GM12864 (cell line): ENCODE measurements at regions not wholly inside any gene's neighbourhood (a gene's known extent, or its start where the extent isn't known, plus 50 kb on each side); places are given as distances from the start of the nearest gene placed in this dataset.

ENCODE experiments used
- DNase-seq: peaks from one replicate; pipeline ENCODE4 v3.0.0-alpha.2; 2011; ENCODE audit warnings: low read depth
- H3K4me3 ChIP-seq: 2 replicates; pipeline ENCODE4 v1.5.1; 2011; ENCODE audit warnings: mild to moderate bottlenecking, low read depth, low read length, control low read depth
- TF ChIP-seq, protein P1 (sequence below): IDR thresholded peaks from 2 replicates; pipeline ENCODE4 v1.5.1; 2011; ENCODE audit warnings: low read depth, mild to moderate bottlenecking, moderate library complexity, low read length, control low read depth, inconsistent platforms; ENCODE audit errors: missing control alignments

DNA sequence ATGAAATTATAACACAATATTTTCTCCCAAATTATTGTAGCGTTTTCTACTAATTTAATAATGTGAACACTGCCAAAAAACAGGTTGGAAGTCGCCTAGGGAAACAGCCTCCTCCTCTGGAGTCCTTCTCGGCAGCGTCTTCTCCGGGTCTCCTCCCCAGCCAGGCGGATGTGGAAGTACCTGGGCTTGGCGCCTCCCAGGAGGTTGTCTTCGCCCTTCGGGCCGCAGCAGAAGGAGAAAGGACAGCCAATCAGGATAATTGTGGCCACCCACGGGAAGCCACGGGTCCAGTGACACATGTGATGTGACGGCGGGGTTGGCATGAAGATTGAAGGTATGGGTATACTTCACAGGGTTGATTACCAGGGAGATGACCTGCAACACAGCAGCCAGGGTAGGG lies 491.2 kb downstream of the PYDC2 start:
- TF ChIP-seq, protein P1, sequence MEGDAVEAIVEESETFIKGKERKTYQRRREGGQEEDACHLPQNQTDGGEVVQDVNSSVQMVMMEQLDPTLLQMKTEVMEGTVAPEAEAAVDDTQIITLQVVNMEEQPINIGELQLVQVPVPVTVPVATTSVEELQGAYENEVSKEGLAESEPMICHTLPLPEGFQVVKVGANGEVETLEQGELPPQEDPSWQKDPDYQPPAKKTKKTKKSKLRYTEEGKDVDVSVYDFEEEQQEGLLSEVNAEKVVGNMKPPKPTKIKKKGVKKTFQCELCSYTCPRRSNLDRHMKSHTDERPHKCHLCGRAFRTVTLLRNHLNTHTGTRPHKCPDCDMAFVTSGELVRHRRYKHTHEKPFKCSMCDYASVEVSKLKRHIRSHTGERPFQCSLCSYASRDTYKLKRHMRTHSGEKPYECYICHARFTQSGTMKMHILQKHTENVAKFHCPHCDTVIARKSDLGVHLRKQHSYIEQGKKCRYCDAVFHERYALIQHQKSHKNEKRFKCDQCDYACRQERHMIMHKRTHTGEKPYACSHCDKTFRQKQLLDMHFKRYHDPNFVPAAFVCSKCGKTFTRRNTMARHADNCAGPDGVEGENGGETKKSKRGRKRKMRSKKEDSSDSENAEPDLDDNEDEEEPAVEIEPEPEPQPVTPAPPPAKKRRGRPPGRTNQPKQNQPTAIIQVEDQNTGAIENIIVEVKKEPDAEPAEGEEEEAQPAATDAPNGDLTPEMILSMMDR, result no peak
- DNase-seq, result no peak
- no peak overlapping the region for H3K4me3 ChIP-seq

DNA sequence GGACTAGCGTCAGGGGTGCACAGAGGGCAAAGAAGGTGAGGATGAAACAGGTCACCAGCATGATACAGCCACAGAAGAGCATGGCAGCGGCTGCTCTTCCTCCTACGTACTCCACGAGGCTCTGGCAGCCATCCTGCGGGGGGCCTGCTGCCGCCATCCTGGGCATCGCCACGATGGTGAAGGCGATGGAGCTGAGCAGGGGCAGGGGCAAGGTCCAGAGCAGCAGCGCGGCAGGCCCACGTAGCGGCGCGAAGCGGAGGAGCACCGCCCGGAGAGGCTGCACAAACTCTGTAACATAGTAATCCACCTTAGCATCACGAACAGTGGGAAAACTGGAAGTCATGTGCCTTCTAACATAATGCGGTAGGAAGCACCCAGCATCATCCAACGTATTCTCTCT lies 491.6 kb downstream of the PYDC2 start:
- DNase-seq, result no peak
- H3K4me3 ChIP-seq, result no peak overlapping the region
- TF ChIP-seq, protein P1, result no peak

DNA sequence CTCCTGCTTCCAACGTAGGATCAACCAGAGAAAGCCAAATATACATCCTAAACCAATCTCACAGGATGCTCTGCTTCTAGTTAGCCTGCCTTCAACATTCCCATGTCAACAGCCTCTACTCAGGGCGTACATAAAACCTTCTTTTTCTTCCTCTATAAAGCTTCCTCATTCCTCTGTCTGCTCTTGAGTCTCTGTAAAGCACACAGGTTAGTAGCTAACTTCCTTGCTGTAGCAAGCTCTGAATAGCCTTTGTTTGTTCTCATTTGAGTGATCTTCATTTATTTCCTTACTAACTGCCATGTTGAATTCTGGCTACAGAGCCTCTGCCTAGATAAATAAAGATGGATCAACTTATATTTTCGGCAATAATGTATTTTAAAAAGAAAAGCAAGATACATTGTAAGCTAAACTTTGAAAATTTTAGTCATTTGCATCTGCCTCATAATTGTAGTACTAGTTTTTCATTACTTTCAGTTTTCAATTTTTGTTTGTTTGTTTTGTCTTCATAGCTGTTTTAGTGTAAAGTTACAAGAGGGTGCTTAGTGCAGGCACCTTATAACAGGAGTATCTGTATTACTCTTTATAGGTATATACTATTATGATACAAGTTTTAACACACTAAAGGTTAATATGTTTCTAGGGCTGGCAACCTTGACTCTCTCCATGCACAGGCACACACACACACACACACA lies 498.2 kb downstream of the PYDC2 start:
- TF ChIP-seq, protein P1, result no peak
- no peak overlapping the region for H3K4me3 ChIP-seq
- peak; percentile 8 for DNase-seq

DNA sequence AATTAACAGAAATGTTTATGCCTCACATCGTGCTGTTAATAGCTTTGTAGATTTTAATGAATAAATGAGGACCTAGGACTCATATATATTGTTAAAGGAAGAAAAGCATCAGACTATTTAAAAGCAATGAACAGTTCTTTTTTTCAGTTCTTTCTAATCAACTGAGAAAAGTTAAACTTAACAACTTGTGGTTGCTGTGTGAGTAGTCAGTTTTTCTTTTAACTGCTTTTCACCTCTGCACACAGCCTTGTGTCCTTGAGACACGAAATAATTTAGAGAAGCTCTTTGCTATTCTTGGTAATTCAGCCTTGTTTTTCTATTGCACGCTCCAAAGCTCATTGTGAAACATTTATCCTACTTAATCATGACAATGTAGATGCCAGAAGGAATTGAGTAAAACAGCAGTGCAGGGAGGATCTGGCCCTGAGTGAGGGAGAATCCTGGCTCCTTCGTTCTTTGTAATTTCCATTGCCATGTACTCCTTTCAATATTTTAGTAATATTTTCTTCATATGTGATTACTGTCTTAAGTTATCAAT lies 499.0 kb downstream of the PYDC2 start:
- TF ChIP-seq, protein P1, result no peak
- DNase-seq, result no peak
- no peak overlapping the region for H3K4me3 ChIP-seq

DNA sequence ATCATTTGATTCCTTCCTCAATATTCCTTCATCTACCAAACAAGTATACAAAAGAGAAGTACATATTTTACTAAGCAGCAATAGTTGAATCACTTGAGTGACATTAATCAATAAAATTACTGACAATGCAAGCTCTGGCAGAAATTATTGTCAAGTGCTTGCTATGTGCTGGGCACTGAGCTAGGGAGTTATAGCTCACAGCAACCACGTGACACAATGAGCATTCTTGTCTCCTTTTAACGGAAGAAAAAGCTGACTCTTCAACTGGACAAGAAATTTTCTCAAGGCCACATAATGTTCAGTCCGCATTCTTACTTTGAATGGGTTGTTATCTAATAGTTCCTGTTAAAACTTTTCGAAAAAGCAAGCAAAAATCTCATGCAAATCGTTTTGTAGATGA lies 500.1 kb downstream of the PYDC2 start:
- H3K4me3 ChIP-seq, result no peak overlapping the region
- TF ChIP-seq, protein P1, result no peak
- DNase-seq, result no peak

DNA sequence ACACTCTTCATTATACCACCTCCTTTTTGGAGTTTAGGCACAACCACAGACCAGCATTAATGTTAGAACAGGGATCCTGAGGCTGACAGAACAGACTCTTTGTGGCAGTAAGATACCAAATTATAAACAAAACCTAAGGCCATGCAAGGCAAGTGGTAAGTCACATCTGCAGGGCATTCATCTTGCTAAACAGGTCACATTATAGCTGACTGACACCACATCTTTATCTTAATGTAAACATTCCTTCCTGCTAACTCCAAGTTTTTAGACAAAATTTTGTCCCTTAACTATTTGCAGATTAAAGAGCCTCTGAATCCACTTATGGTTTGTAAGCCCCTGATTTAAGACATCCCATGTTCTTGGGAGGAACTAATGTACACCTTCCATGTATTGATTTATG lies 500.6 kb downstream of the PYDC2 start:
- H3K4me3 ChIP-seq, result no peak overlapping the region
- TF ChIP-seq, protein P1, result no peak
- no peak for DNase-seq

DNA sequence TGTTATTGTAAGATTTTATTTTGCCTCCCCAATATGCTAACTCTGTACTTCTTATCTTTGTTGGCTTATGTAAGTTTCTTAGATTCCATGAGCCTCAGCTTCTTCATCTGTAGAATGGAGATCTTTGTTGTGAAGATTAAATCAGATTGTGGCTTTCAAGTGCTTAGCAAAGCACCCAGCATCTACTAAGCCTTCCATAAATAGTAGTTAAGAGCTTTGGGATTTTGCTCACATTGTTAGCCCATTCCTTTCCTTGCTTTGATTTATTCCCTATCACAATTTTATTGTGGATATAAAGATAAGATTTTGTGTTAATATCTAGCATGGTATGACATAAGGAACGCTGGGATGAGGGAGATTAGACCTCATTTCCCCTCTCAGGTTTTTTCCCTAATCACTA lies 501.4 kb downstream of the PYDC2 start:
- no peak for DNase-seq
- no peak overlapping the region for H3K4me3 ChIP-seq
- TF ChIP-seq, protein P1, result no peak
